SK-N-SH (cell line): ENCODE measurements at regions not wholly inside any gene's neighbourhood (a gene's known extent, or its start where the extent isn't known, plus 50 kb on each side); places are given as distances from the start of the nearest gene placed in this dataset.
A peak's percentile ranks its signal among the peaks of the same experiment; 100 is the strongest.

Experiments used
- EP300 ChIP-seq, 2 experiments: IDR thresholded peaks; 2 replicates each; pipeline versions ENCODE4 v1.4.0 to v1.6.1; 2012; ENCODE audit warnings: borderline replicate concordance in 1 of 2, low read depth in 1 of 2, low read length in 1 of 2
- RAD21 ChIP-seq: IDR thresholded peaks from 2 replicates; pipeline ENCODE4 v1.6.1; 2012; ENCODE audit warnings: mild to moderate bottlenecking, low read length

- 0 out of 2 replicates have a peak, but pooled peaks have one; percentile 6 for TF ChIP-seq RAD21
- no peak for TF ChIP-seq EP300 (IDR thresholded peaks at IDR 0.05; ENCODE audit: borderline replicate concordance in 1 of 2, low read depth in 1 of 2, low read length in 1 of 2)
These were observed 70.1 kb upstream of the ESRRG start for GRCh38 chr1:216793303-216793702.
